Gastrocnemius medialis (tissue), 4 donors: ENCODE measurements at regions not wholly inside any gene's neighbourhood (a gene's known extent, or its start where the extent isn't known, plus 50 kb on each side); places are given as distances from the start of the nearest gene placed in this dataset.

Experiments
- ATAC-seq, 2 donors: fragments of 150-250 bp; one replicate each; pipeline ENCODE4 v1.9.1; 2016
- DNase-seq, 2 donors: peaks; one replicate each; pipeline ENCODE4 v3.0.0-alpha.2; 2019
- H3K27ac ChIP-seq, 4 donors: fragments of 200-600 bp; sonication (generic); 1 replicate in 1 of 4; 2 replicates in 3 of 4; pipeline ENCODE4 v1.5.1; 2016 to 2018; ENCODE audit warnings: mild to moderate bottlenecking in 2 of 4, moderate library complexity in 1 of 4
- H3K27me3 ChIP-seq, 3 donors: fragments of 200-600 bp; sonication (generic) in 2 of 3; 1 replicate in 1 of 3; 2 replicates in 2 of 3; pipeline versions ENCODE4 v1.5.1 to v1.6.0; 2016 to 2019; ENCODE audit warnings: mild to moderate bottlenecking in 1 of 3, moderate library complexity in 1 of 3
- H3K36me3 ChIP-seq, 2 donors: fragments of 200-600 bp; sonication (generic) in 1 of 2; one replicate each; pipeline ENCODE4 v1.5.1; 2017 to 2018
- H3K4me1 ChIP-seq, 2 donors: fragments of 200-600 bp; sonication (generic) in 1 of 2; one replicate each; pipeline ENCODE4 v1.5.1; 2016 to 2017; ENCODE audit warnings: mild to moderate bottlenecking in 2 of 2
- H3K4me3 ChIP-seq, 4 donors: fragments of 200-600 bp; sonication (generic) in 3 of 4; 1 replicate in 1 of 4; 2 replicates in 3 of 4; pipeline ENCODE4 v1.5.1; 2016 to 2019; ENCODE audit warnings: mild to moderate bottlenecking in 2 of 4
- H3K9me3 ChIP-seq, 3 donors: fragments of 200-600 bp; sonication (generic) in 2 of 3; 1 replicate in 1 of 3; 2 replicates in 2 of 3; pipeline ENCODE4 v1.5.1; 2016 to 2019
- POLR2A ChIP-seq, 2 donors: fragments of 450-650 bp; IDR thresholded peaks; one replicate each; pipeline ENCODE4 v1.6.1; 2017; ENCODE audit warnings: antibody characterized with exemption in 2 of 2, mild to moderate bottlenecking in 2 of 2, moderate library complexity in 2 of 2
- in situ Hi-C, 4 donors: fragments of 200-750 bp; cut with MboI; loops; one replicate each; pipeline versions ENCODE4 v1.15.0 to v1.8.0; 2017; ENCODE audit warnings: low sequenced_read_pairs in 4 of 4
- intact Hi-C: fragments of 100-400 bp; cut with DNase I; formaldehyde crosslinking; loops from one replicate; pipeline ENCODE4 v1.15.1; 2023; ENCODE audit warnings: low total_unique reads
- TF ChIP-seq, protein P1 (sequence below), 5 experiments: fragments of 450-650 bp in 3 of 5; fragments of 200-600 bp in 2 of 5; sonication (generic) in 2 of 5; IDR thresholded peaks in 4 of 5; conservative IDR thresholded peaks in 1 of 5; 1 replicate in 4 of 5; 2 replicates in 1 of 5; pipeline ENCODE4 v1.5.1; 2016 to 2019; ENCODE audit warnings: antibody characterized with exemption in 5 of 5, mild to moderate bottlenecking in 3 of 5, moderate library complexity in 3 of 5

GRCh38 chr5:17379100-17379951 is 118.7 kb upstream of the TAF11L2 start:
- no peak for ATAC-seq

DNA sequence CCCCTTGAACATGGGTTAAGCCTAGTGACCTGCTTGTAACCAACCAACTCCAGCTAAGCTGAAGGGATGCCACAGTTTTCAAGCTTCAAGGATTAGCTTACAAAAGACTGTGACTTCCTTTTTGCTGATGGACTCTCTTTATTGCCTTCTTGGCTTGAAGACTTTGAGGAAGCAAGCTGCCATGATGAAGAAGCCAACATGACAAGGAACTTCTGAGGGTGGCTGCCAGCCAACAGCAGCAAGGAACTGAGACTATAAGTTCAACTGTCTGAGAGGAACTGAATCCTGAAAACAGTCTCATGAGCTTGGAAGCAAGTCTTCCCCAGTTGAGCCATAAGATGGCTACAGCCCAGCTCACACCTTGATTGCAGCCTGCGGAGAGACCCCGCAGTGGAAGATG is 116.1 kb upstream of the TAF11L2 start:
- no peak overlapping the region for H3K27ac ChIP-seq
- DNase-seq (peak; percentile 18 to 33), ATAC-seq (peak in 1 of 2 donors; percentile 30)
- no peak overlapping the region for H3K4me3 ChIP-seq
- no peak for TF ChIP-seq POLR2A (IDR thresholded peaks at IDR 0.05)
- TF ChIP-seq, protein P1, sequence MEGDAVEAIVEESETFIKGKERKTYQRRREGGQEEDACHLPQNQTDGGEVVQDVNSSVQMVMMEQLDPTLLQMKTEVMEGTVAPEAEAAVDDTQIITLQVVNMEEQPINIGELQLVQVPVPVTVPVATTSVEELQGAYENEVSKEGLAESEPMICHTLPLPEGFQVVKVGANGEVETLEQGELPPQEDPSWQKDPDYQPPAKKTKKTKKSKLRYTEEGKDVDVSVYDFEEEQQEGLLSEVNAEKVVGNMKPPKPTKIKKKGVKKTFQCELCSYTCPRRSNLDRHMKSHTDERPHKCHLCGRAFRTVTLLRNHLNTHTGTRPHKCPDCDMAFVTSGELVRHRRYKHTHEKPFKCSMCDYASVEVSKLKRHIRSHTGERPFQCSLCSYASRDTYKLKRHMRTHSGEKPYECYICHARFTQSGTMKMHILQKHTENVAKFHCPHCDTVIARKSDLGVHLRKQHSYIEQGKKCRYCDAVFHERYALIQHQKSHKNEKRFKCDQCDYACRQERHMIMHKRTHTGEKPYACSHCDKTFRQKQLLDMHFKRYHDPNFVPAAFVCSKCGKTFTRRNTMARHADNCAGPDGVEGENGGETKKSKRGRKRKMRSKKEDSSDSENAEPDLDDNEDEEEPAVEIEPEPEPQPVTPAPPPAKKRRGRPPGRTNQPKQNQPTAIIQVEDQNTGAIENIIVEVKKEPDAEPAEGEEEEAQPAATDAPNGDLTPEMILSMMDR (IDR thresholded peaks at IDR 0.05 in 4 of 5, conservative IDR thresholded peaks at IDR 0.05 in 1 of 5): no peak
- intact Hi-C loops: no loop called here
- H3K4me1 ChIP-seq: no peaks in the 10 kb centered on the region
- no peaks in the 10 kb centered on the region for H3K9me3 ChIP-seq
- in situ Hi-C loops: no loop called here
- no peaks in the 10 kb centered on the region for H3K36me3 ChIP-seq
- no peaks in the 10 kb centered on the region for H3K27me3 ChIP-seq

More at GRCh38 chr5:17379100-17379951, 118.7 kb upstream of the TAF11L2 start:
- in situ Hi-C loops (no loop called here), intact Hi-C loops (no loop called here)
- Histone ChIP-seq H3K9me3 (no peaks in the 10 kb centered on the region), H3K36me3 (no peaks in the 10 kb centered on the region), H3K27ac (no peak overlapping the region), H3K4me1 (no peaks in the 10 kb centered on the region), H3K27me3 (no peaks in the 10 kb centered on the region), H3K4me3 (no peak overlapping the region)
- TF ChIP-seq POLR2A (IDR thresholded peaks at IDR 0.05): no peak
- TF ChIP-seq, protein P1 (IDR thresholded peaks at IDR 0.05 in 4 of 5, conservative IDR thresholded peaks at IDR 0.05 in 1 of 5): no peak
- DNase-seq: no peak

DNA sequence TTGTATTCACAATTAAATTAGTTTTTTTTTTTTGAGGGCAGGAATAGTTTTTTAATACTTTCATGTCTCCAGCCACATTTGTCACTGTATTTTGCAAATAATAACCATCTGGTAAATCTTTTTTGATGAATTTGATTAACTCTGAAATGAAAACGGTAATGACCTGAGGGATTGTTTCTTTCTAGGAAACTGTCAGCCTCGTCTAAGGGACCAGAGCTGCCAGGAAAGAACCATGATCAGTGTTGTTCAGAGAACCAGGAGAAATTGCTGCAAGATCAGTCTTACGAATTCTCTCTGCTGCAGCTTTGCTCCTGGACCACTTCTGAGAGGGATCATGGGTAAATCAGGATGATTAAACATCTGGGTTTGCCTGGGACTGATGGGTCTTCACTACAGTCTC is 114.5 kb upstream of the TAF11L2 start:
- no peak for TF ChIP-seq POLR2A (IDR thresholded peaks at IDR 0.05)
- TF ChIP-seq, protein P1 (IDR thresholded peaks at IDR 0.05 in 4 of 5, conservative IDR thresholded peaks at IDR 0.05 in 1 of 5): no peak
- no peaks in the 10 kb centered on the region for H3K27me3 ChIP-seq
- intact Hi-C loops (no loop called here), in situ Hi-C loops (no loop called here)
- H3K4me3 ChIP-seq: no peak overlapping the region
- H3K9me3 ChIP-seq: no peaks in the 10 kb centered on the region
- no peaks in the 10 kb centered on the region for H3K36me3 ChIP-seq
- DNase-seq: no peak
- no peak overlapping the region for H3K27ac ChIP-seq
- no peak for ATAC-seq
- H3K4me1 ChIP-seq: no peaks in the 10 kb centered on the region

- no peak for TF ChIP-seq POLR2A (IDR thresholded peaks at IDR 0.05)
- TF ChIP-seq, protein P1 (IDR thresholded peaks at IDR 0.05 in 4 of 5, conservative IDR thresholded peaks at IDR 0.05 in 1 of 5): no peak
- intact Hi-C loops (no loop called here), in situ Hi-C loops (no loop called here)
- ATAC-seq (no peak), DNase-seq (no peak)
- Histone ChIP-seq H3K36me3 (no peaks in the 10 kb centered on the region), H3K27ac (no peak overlapping the region), H3K9me3 (no peaks in the 10 kb centered on the region), H3K27me3 (no peaks in the 10 kb centered on the region), H3K4me3 (no peak overlapping the region), H3K4me1 (no peaks in the 10 kb centered on the region)
These were observed 113.8 kb upstream of the TAF11L2 start for GRCh38 chr5:17384181-17384580.
